Fibroblast of skin of left biceps (primary cell): ENCODE measurements at regions not wholly inside any gene's neighbourhood (a gene's known extent, or its start where the extent isn't known, plus 50 kb on each side); places are given as distances from the start of the nearest gene placed in this dataset.
A peak's percentile ranks its signal among the peaks of the same experiment; 100 is the strongest.
"Not testable (repeated sequence)": the region's sequence is repeated elsewhere in the genome, so short reads cannot be mapped to it uniquely, and the experiment has no call there.

Source experiments
- DNase-seq, 2 experiments: peaks; one replicate each; pipeline ENCODE4 v3.0.0-alpha.2; 2013; ENCODE audit warnings: low read depth in 2 of 2

DNA sequence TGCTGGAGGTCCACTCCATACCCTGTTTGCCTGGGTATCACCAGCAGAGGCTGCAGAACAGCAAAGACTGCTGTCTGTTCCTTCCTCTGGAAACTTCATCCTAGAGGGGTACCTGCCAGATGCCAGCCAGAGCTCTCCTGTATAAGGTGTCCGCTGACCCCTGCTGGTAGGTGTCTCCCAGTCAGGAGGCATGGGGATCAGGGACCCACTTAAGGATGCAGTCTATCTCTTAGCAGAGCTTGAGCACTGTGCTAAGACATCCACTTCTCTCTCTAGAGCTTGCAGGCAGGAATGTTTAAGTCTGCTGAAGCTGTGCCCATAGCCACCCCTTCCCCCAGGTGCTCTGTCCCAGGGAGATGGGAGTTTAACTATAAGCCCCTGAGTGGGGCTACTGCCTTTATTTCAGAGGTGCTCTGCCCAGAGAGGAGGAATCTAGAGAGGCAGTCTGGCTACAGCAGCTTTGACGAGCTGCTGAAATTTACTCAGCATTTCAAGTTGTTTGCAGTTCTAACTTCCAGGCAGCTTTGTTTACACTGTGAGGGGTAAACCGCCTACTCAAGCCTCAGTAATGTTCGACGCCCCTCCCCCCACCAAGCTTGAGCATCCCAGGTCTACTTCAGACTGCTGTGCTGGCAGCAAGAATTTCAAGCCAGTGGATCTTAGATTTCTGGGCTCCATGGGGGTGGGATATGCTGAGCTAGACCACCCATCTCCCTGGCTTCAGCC lies 74.5 kb upstream of the GORAB start:
- DNase-seq, result not testable (repeated sequence)

DNA sequence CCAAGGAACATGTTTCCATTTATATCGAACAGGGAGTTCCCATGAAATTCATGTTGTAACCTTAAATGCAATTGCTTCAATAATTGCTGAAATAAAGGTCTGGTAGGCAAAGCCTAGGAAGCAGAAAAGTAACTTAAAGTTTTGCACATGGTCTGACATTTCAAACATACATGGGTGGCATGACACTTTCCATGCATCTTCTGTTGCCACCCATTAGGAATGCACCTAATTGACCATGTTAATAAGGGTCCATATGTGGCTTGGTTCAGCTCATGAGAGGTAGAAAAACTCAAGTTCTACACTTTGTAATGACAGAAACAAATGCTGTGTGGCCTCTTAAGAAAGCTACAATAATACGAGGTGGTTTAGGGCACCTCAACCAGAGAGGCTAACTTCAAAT lies 72.0 kb upstream of the GORAB start:
- no peak for DNase-seq

DNA sequence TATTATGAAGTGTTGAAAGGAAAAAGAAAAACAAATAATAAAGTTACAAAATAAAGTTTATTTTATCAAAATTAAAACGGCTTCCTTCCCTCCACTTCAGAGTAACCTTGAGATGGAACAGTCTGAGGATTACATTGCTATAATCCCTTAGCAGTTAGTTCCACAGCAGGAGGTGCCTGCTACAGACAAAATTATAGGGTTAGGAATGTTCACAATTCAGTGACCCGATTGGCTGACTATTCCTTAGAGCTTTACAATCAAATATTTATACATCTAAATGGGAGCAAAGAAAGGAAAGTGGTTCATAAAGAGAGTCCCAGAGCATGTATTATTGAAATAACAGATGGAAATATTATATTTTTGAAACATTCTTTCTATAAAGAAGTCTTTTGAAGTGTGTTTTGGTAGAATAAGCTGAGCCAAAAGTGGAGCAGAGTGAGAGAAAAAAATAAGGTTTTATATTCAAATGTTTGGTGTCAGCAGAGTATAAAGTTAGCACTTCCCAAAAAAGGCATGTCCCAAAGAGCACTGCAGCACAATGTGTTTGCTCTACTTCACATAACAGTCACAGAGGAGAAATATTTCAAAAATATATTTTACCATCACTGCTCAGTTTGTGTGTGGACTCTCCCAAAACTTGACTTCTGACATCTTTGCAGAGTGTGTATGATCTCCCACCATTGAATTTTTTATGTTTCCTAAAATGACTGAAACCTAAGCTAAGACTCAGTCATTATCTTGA lies 71.4 kb upstream of the GORAB start:
- no peak for DNase-seq

DNA sequence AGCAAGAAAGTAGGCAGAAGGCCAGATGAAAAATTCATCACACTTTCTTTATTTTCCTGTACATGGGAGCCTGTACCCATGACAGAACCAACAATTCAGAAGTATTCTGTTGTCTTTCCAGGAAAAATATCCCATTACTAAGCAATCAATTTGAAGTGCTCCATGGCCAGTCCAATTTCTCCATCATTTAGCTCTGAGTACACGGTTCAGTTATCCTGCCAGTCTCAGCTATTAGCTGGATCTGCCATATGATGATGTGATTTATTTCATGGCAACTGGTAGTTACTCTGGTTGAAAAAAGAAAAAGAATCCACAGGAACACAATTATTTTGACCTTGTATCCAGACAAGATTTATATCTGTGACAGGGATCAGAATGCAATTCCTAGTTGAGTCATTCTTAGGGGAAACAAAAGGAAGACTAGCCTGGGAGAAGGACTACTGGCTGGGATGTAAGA lies 70.6 kb upstream of the GORAB start:
- DNase-seq, result no peak

DNA sequence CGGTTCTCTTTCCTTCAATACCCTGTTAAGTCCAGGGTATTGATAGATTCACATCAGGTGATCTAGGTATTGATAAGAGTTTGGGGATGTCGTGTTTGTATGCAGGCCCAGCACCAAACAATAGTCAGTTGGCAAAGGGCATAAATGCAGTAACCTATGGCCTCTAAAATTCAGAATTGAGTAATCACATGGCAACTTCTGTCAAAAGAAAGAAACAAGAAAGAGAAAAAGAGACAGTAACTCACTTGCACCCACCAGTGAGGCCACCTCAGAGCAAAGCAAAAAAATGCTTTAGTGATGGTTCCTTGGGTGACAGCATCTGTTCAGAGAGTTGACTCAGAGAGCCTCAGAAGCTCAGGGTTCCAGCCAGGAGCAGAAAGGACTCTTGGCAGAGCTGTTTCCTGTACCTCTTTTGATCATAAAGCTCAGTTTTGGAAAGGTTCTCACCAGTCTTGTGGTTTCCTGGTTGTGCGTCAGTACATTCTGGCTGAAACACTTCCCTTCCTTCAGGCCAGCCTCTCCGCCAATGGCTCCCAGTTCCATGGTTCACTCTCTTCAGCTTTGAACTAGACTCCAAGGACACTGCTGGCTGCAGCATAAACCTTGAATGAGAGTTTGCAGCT lies 70.1 kb upstream of the GORAB start:
- DNase-seq, result peak; percentile 61 to 70

- DNase-seq, result no peak
Observed at GRCh38 chr1:170470121-170470520, 61.8 kb upstream of the GORAB start.

GRCh38 chr1:170471398-170472053 lies 60.4 kb upstream of the GORAB start:
- DNase-seq, result peak; percentile 50 to 65

DNA sequence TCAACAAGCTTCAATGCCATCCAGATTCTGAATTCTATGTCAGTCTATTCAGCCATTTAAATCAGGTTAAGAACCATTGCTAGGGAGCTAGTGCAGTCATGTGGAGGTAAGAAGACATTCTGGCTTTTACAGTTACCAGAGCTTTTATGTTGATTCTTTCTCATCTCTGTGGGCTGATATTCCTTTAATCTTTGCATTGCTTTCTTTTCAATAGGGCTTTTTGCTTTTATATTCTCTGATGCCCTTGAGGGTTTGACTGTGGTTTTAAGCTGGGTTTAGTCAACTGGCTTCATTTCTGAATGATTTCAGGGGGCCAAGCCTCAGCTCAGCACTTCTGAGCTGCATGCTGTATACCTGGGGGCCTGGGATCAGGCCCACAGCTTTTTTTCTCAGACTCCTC lies 51.0 kb upstream of the GORAB start:
- DNase-seq, result no peak
